ENCODE measurements at regions not wholly inside any gene's neighbourhood (a gene's known extent, or its start where the extent isn't known, plus 50 kb on each side); places are given as distances from the start of the nearest gene placed in this dataset.

- TF ChIP-seq POLR2AphosphoS5 (IDR thresholded peaks at IDR 0.05; ENCODE audit: insufficient read depth, low read depth, low read length) (no peak), GATA2 (IDR thresholded peaks at IDR 0.05; ENCODE audit: insufficient read depth, insufficient read length, low read depth, low read length) (no peak), MAX (IDR thresholded peaks at IDR 0.05; ENCODE audit: insufficient read depth, insufficient read length) (no peak), FOS (IDR thresholded peaks at IDR 0.05; ENCODE audit: borderline replicate concordance, insufficient read depth, low read length) (no peak), JUN (IDR thresholded peaks at IDR 0.05; ENCODE audit: borderline replicate concordance, insufficient read depth, insufficient read length, low read depth) (no peak), POLR2A (IDR thresholded peaks at IDR 0.05; ENCODE audit: low read depth, low read length) (no peak), MYC (IDR thresholded peaks at IDR 0.05; ENCODE audit: low read depth, low read length) (no peak), CTCF (IDR thresholded peaks at IDR 0.05; ENCODE audit: extremely low read depth in 1 of 2, insufficient read depth in 1 of 2, low read depth in 1 of 2, low read length in 2 of 2) (no peak), EZH2 (IDR thresholded peaks at IDR 0.05; ENCODE audit: borderline replicate concordance, low read depth, low read length, severe bottlenecking) (no peak)
- no peak overlapping the region for H3K9ac ChIP-seq (replicated peaks; ENCODE audit: extremely low read depth, insufficient read depth, low read length)
- no peaks in the 10 kb centered on the region for H3K9me3 ChIP-seq (replicated peaks; ENCODE audit: control insufficient read depth, insufficient read depth, low read length)
- peaks cover 3 to 5% of the 10 kb centered on the region in 2 experiments for H3K27me3 ChIP-seq (ENCODE audit: control insufficient read depth in 2 of 2, insufficient read depth in 2 of 2, low read length in 2 of 2)
- ChIA-PET CTCF (interaction anchor here (1.3 kb wide), 1 partner anchor 45 kb away, joined by 3 read pairs; no protein-coding TSS in a partner anchor), POLR2A (no interaction called here)
- H2AFZ ChIP-seq (ENCODE audit: low read depth, low read length), result no peak overlapping the region
- no peak for FAIRE-seq
- no peaks in the 10 kb centered on the region for H3K9me1 ChIP-seq (replicated peaks; ENCODE audit: control insufficient read depth, extremely low read depth, insufficient read depth, low read length)
- no peaks in the 10 kb centered on the region for H3K4me1 ChIP-seq (ENCODE audit: control insufficient read depth, extremely low read depth, insufficient read depth, low read length)
- no peaks in the 10 kb centered on the region for H3K36me3 ChIP-seq (ENCODE audit: control insufficient read depth in 2 of 2, extremely low read depth in 1 of 2, insufficient read depth in 2 of 2, low read length in 2 of 2)
- H3K4me2 ChIP-seq (ENCODE audit: insufficient read depth, low read length), result no peak overlapping the region
- intact Hi-C loops (cut with micrococcal nuclease) (no loop called here), dilution Hi-C loops (cut with MboI; ENCODE audit: extremely low pct_ligation_motif_present, low sequenced_read_pairs) (no loop called here)
- DNase-seq (ENCODE audit: low read depth, low spot score), result no peak
- no peak overlapping the region for H3K4me3 ChIP-seq (replicated peaks in 1 of 3; ENCODE audit: insufficient read depth in 1 of 3, low read depth in 1 of 3, low read length in 3 of 3)
- no peak overlapping the region for H3K27ac ChIP-seq (ENCODE audit: insufficient read depth, low read depth, low read length)
- H3K79me2 ChIP-seq (ENCODE audit: control insufficient read depth, insufficient read depth, low read length), result no peaks in the 10 kb centered on the region
- no TSS peak for BruUV-seq (replicated peaks)
- H4K20me1 ChIP-seq (replicated peaks; ENCODE audit: control insufficient read depth, extremely low read depth, insufficient read depth, low read length), result no peaks in the 10 kb centered on the region
Observed at GRCh38 chr3:69484507-69485393, 98.9 kb upstream of the FRMD4B start.

Data from endothelial cell of umbilical vein (primary cell).